HCT116 (cell line): ENCODE measurements at regions not wholly inside any gene's neighbourhood (a gene's known extent, or its start where the extent isn't known, plus 50 kb on each side); places are given as distances from the start of the nearest gene placed in this dataset.

Experiments used
- ATAC-seq: fragments of 200-7000 bp; cut with Tn5 transposase; 2 replicates; pipeline ENCODE4 v1.9.1; 2020; ENCODE audit warnings: mild to moderate bottlenecking, moderate library complexity
- BruUV-seq: library from RNA; stranded (reverse); fragments of 400-500 nt; replicated peaks from 2 replicates; lab custom pipeline; 2021; lab: Mats Ljungman, UMichigan
- CTCF ChIA-PET: fragments of 300-600 bp; sonication (Branson Sonifier 250); formaldehyde crosslinking; loops from one replicate; lab custom pipeline; 2021; ENCODE audit warnings: antibody characterized with exemption; lab: Charles Lee
- POLR2A ChIA-PET: fragments of 300-600, 350-600 bp; sonication (Branson Sonifier 250); formaldehyde crosslinking; loops from one replicate; lab custom pipeline; 2021; ENCODE audit warnings: antibody characterized with exemption; lab: Charles Lee
- RAD21 ChIA-PET, 2 experiments: fragments of 300-600 bp; sonication (Branson Sonifier 250); formaldehyde crosslinking; loops; one replicate each; lab custom pipeline; 2023; ENCODE audit warnings: low total read pairs in 2 of 2; ENCODE audit not compliant: uncharacterized antibody in 2 of 2, unreplicated experiment in 2 of 2, low non-redundant PET in 1 of 2; lab: Charles Lee
- DNase-seq: peaks from one replicate; pipeline ENCODE4 v3.0.0-alpha.2; 2010; ENCODE audit warnings: low read depth, low spot score
- H2AFZ ChIP-seq: fragments of 200-600 bp; shearing (Covaris generic), sonication (generic); 2 replicates; pipeline ENCODE4 v1.6.1; 2017; ENCODE audit warnings: low read depth, mixed run types, mixed read lengths, antibody characterized with exemption, low read length; ENCODE audit not compliant: poor library complexity, severe bottlenecking
- H3K27ac ChIP-seq: 2 replicates; pipeline ENCODE4 v1.5.1; 2012; ENCODE audit warnings: low read depth, low read length
- H3K27me3 ChIP-seq: fragments of 200-600 bp; sonication (generic); 2 replicates; pipeline ENCODE4 v1.6.1; 2016; ENCODE audit warnings: mixed run types, low read length, mixed read lengths; ENCODE audit not compliant: insufficient read depth
- H3K36me3 ChIP-seq, 2 experiments: fragments of 200-500 bp in 1 of 2; fragments of 200-600 bp in 1 of 2; sonication (Bioruptor generic) in 1 of 2; sonication (generic) in 1 of 2; 2 replicates each; pipeline versions ENCODE4 v1.5.1 to v1.6.1; 2014 to 2016; ENCODE audit warnings: low read length in 2 of 2, inconsistent platforms in 1 of 2, mixed read lengths in 1 of 2, mixed run types in 1 of 2; ENCODE audit not compliant: insufficient read depth in 2 of 2, control insufficient read depth in 1 of 2
- H3K4me1 ChIP-seq, 2 experiments: fragments of 200-600 bp in 1 of 2; sonication (generic) in 1 of 2; 2 replicates each; pipeline versions ENCODE4 v1.5.1 to v1.6.1; 2012 to 2017; ENCODE audit warnings: low read length in 2 of 2, inconsistent platforms in 1 of 2, mild to moderate bottlenecking in 1 of 2, mixed read lengths in 1 of 2, mixed run types in 1 of 2, moderate library complexity in 1 of 2; ENCODE audit not compliant: insufficient read depth in 2 of 2, control insufficient read depth in 1 of 2
- H3K4me2 ChIP-seq: fragments of 200-600 bp; sonication (generic); 2 replicates; pipeline ENCODE4 v1.6.1; 2017; ENCODE audit warnings: mixed run types, low read length, mixed read lengths
- H3K4me3 ChIP-seq, 2 experiments: fragments of 200-600 bp in 1 of 2; sonication (generic) in 1 of 2; replicated peaks in 1 of 2; 2 replicates each; pipeline ENCODE4 v1.5.1; 2011 to 2016; ENCODE audit warnings: low read length in 2 of 2, control low read depth in 1 of 2, low read depth in 1 of 2, mild to moderate bottlenecking in 1 of 2, mixed read lengths in 1 of 2, mixed run types in 1 of 2
- H3K79me2 ChIP-seq: fragments of 200-600 bp; sonication (generic); 2 replicates; pipeline ENCODE4 v1.6.1; 2017; ENCODE audit warnings: mild to moderate bottlenecking, mixed run types, low read length, moderate library complexity, mixed read lengths; ENCODE audit not compliant: insufficient read depth
- H3K9ac ChIP-seq: fragments of 200-600 bp; sonication (generic); 2 replicates; pipeline ENCODE4 v1.6.1; 2016; ENCODE audit warnings: low read length, mixed read lengths
- H3K9me2 ChIP-seq: fragments of 200-600 bp; sonication (generic), shearing (Covaris generic); 2 replicates; pipeline ENCODE4 v1.6.1; 2017; ENCODE audit warnings: mixed run types, mild to moderate bottlenecking, moderate library complexity; ENCODE audit not compliant: insufficient read depth
- H3K9me3 ChIP-seq, 2 experiments: fragments of 200-500 bp in 1 of 2; fragments of 200-600 bp in 1 of 2; sonication (Bioruptor generic) in 1 of 2; sonication (generic) in 1 of 2; 2 replicates each; pipeline ENCODE4 v1.6.1; 2014 to 2017; ENCODE audit warnings: low read length in 2 of 2, mixed read lengths in 2 of 2, inconsistent platforms in 1 of 2, low read depth in 1 of 2, mild to moderate bottlenecking in 1 of 2, mixed run types in 1 of 2, moderate library complexity in 1 of 2; ENCODE audit not compliant: control insufficient read depth in 1 of 2, insufficient read depth in 1 of 2
- H4K20me1 ChIP-seq: fragments of 200-600 bp; sonication (generic), shearing (Covaris generic); 2 replicates; pipeline ENCODE4 v1.6.1; 2017; ENCODE audit warnings: mixed run types, mild to moderate bottlenecking, moderate library complexity; ENCODE audit not compliant: insufficient read depth
- CTCF ChIP-seq, 3 experiments: fragments of 200-600 bp in 1 of 3; sonication (generic) in 1 of 3; IDR thresholded peaks in 2 of 3; conservative IDR thresholded peaks in 1 of 3; 2 replicates each; pipeline ENCODE4 v1.5.1; 2012 to 2017; ENCODE audit warnings: low read depth in 2 of 3, low read length in 2 of 3, antibody characterized with exemption in 1 of 3, borderline replicate concordance in 1 of 3, control low read depth in 1 of 3, mild to moderate bottlenecking in 1 of 3, mixed read lengths in 1 of 3, mixed run types in 1 of 3, moderate library complexity in 1 of 3; ENCODE audit not compliant: insufficient read depth in 1 of 3
- EGR1 ChIP-seq: IDR thresholded peaks from 2 replicates; pipeline ENCODE4 v1.6.1; 2012; ENCODE audit warnings: low read depth
- MAX ChIP-seq: IDR thresholded peaks from 2 replicates; pipeline ENCODE4 v1.6.1; 2012
- REST ChIP-seq: IDR thresholded peaks from 2 replicates; pipeline ENCODE4 v1.6.1; 2012; ENCODE audit warnings: low read depth
- SP1 ChIP-seq: IDR thresholded peaks from 2 replicates; pipeline ENCODE4 v1.6.1; 2012; ENCODE audit warnings: low read depth
- intact Hi-C: fragments of 100-400 bp; cut with micrococcal nuclease; formaldehyde crosslinking; loops from 2 replicates; pipeline ENCODE4 v1.10.0; 2022

GRCh38 chr10:63683223-63683622 is 162.0 kb downstream of the REEP3 start:
- Histone ChIP-seq H4K20me1 (no peaks in the 10 kb centered on the region), H3K27ac (no peak overlapping the region), H3K27me3 (no peaks in the 10 kb centered on the region), H2AFZ (no peak overlapping the region), H3K4me1 (no peaks in the 10 kb centered on the region), H3K9me2 (no peaks in the 10 kb centered on the region), H3K36me3 (no peaks in the 10 kb centered on the region), H3K9me3 (no peaks in the 10 kb centered on the region), H3K79me2 (no peaks in the 10 kb centered on the region), H3K4me2 (no peak overlapping the region), H3K9ac (no peak overlapping the region), H3K4me3 (no peak overlapping the region)
- ChIA-PET CTCF (no interaction called here), RAD21 (no interaction called here), POLR2A (interaction anchor here (1.8 kb wide), 1 partner anchor 20 kb away, joined by 5 read pairs; no protein-coding TSS in a partner anchor)
- no TSS peak for BruUV-seq
- intact Hi-C loops: no loop called here
- TF ChIP-seq REST (no peak), MAX (no peak), CTCF (IDR thresholded peaks at IDR 0.05 in 2 of 3, conservative IDR thresholded peaks at IDR 0.05 in 1 of 3; ENCODE audit: borderline replicate concordance in 1 of 3, insufficient read depth in 1 of 3, low read depth in 2 of 3, low read length in 2 of 3) (no peak), EGR1 (no peak), SP1 (no peak)
- no peak for DNase-seq
- ATAC-seq: no peak
